ENCODE measurements at regions not wholly inside any gene's neighbourhood (a gene's known extent, or its start where the extent isn't known, plus 50 kb on each side); places are given as distances from the start of the nearest gene placed in this dataset.

DNA sequence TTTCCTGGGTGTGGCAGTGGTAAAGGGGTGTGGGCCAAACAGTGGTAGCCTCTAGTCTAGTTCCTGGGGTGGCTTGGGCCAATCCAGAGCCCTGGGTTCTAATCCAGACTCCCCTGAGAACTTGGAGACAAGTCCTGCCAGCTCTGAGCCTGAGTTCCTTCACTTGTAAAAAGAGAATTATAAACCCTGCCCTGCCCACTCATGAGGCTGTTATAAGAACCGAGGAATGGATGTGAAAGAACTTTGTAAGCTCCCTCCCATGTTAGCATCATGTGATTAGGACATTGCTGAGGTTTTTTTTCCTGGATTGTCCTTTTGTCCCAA, 131.0 kb downstream of the RRAGC start:
- TF ChIP-seq, protein P1, sequence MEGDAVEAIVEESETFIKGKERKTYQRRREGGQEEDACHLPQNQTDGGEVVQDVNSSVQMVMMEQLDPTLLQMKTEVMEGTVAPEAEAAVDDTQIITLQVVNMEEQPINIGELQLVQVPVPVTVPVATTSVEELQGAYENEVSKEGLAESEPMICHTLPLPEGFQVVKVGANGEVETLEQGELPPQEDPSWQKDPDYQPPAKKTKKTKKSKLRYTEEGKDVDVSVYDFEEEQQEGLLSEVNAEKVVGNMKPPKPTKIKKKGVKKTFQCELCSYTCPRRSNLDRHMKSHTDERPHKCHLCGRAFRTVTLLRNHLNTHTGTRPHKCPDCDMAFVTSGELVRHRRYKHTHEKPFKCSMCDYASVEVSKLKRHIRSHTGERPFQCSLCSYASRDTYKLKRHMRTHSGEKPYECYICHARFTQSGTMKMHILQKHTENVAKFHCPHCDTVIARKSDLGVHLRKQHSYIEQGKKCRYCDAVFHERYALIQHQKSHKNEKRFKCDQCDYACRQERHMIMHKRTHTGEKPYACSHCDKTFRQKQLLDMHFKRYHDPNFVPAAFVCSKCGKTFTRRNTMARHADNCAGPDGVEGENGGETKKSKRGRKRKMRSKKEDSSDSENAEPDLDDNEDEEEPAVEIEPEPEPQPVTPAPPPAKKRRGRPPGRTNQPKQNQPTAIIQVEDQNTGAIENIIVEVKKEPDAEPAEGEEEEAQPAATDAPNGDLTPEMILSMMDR (IDR thresholded peaks at IDR 0.05) = no peak
- no peak for TF ChIP-seq POLR2AphosphoS5 (IDR thresholded peaks at IDR 0.05; ENCODE audit: insufficient read depth in 1 of 2, low read depth in 1 of 2)
- TF ChIP-seq POLR2A (IDR thresholded peaks at IDR 0.05) = no peak

All from vagina (tissue), 2 donors.